GM12865 (cell line): ENCODE measurements at regions not wholly inside any gene's neighbourhood (a gene's known extent, or its start where the extent isn't known, plus 50 kb on each side); places are given as distances from the start of the nearest gene placed in this dataset.

Experiments
- DNase-seq: peaks from one replicate; pipeline ENCODE4 v3.0.0; 2010; ENCODE audit warnings: low read depth
- H3K4me3 ChIP-seq: 2 replicates; pipeline ENCODE4 v1.5.1; 2011; ENCODE audit warnings: mild to moderate bottlenecking, low read depth, low read length, control low read depth
- TF ChIP-seq, protein P1 (sequence below): IDR thresholded peaks from 2 replicates; pipeline ENCODE4 v1.5.1; 2011; ENCODE audit warnings: low read length, control low read depth, low read depth, inconsistent platforms; ENCODE audit not compliant: insufficient read depth; ENCODE audit errors: missing control alignments

- TF ChIP-seq, protein P1, sequence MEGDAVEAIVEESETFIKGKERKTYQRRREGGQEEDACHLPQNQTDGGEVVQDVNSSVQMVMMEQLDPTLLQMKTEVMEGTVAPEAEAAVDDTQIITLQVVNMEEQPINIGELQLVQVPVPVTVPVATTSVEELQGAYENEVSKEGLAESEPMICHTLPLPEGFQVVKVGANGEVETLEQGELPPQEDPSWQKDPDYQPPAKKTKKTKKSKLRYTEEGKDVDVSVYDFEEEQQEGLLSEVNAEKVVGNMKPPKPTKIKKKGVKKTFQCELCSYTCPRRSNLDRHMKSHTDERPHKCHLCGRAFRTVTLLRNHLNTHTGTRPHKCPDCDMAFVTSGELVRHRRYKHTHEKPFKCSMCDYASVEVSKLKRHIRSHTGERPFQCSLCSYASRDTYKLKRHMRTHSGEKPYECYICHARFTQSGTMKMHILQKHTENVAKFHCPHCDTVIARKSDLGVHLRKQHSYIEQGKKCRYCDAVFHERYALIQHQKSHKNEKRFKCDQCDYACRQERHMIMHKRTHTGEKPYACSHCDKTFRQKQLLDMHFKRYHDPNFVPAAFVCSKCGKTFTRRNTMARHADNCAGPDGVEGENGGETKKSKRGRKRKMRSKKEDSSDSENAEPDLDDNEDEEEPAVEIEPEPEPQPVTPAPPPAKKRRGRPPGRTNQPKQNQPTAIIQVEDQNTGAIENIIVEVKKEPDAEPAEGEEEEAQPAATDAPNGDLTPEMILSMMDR: no peak
- no peak overlapping the region for H3K4me3 ChIP-seq
- no peak for DNase-seq
Observed at GRCh38 chr3:132084982-132085381, 50.2 kb upstream of the CPNE4 start.

GRCh38 chr3:132087356-132087755, 52.5 kb upstream of the CPNE4 start:
- H3K4me3 ChIP-seq: no peak overlapping the region
- TF ChIP-seq, protein P1: no peak
- no peak for DNase-seq

- no peak for DNase-seq
- H3K4me3 ChIP-seq: no peak overlapping the region
- TF ChIP-seq, protein P1: no peak
Observed at GRCh38 chr3:132088291-132088690, 53.5 kb upstream of the CPNE4 start.

DNA sequence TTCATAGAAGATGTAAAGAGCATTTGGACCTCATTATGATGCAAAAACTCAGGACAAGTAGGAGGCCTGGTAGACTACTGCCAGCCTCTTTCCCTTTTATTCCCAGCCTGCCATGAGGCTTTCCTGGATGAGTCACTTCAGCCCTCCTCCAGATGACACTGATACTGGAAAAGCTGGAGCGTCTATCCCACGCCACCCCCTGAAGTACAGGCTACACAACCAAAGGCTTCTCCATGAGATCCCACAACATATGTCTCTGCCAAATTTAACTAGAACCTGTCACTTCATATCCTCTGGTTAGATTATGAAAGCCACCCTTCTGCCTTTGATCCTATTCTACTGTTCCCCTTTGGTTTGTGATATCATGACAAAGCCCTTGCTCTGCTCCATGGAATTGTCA, 56.1 kb upstream of the CPNE4 start:
- TF ChIP-seq, protein P1: no peak
- DNase-seq: no peak

DNA sequence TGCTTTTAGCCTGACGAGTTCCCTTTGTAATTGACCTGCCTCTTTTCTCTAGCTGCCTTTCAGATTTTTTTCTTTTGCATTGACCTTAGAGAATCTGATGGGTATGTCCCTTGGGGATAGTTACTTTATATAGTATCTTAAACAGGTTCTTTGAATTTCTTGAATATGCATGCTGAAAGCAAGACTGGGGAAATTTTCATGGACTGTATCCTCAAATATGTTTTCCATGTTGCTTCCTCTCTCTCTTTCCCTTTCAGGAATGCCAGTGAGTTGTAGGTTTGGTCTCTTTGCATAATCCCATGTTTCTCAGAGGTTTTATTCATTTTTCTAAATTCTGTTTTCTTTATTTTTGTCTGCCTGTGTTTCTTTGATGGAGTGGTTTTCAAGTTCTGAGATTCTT, 81.8 kb upstream of the CPNE4 start:
- no peak overlapping the region for H3K4me3 ChIP-seq
- no peak for DNase-seq
- TF ChIP-seq, protein P1: no peak

More for the DNA sequence above, 56.1 kb upstream of the CPNE4 start:
- H3K4me3 ChIP-seq: no peak overlapping the region

- no peak overlapping the region for H3K4me3 ChIP-seq
- DNase-seq: no peak
- TF ChIP-seq, protein P1: no peak
Observed at GRCh38 chr3:132117642-132118041, 82.8 kb upstream of the CPNE4 start.

GRCh38 chr3:132119531-132119930, 84.7 kb upstream of the CPNE4 start:
- DNase-seq: no peak
- TF ChIP-seq, protein P1: no peak
- no peak overlapping the region for H3K4me3 ChIP-seq
